ENCODE measurements at regions not wholly inside any gene's neighbourhood (a gene's known extent, or its start where the extent isn't known, plus 50 kb on each side); places are given as distances from the start of the nearest gene placed in this dataset.

DNA sequence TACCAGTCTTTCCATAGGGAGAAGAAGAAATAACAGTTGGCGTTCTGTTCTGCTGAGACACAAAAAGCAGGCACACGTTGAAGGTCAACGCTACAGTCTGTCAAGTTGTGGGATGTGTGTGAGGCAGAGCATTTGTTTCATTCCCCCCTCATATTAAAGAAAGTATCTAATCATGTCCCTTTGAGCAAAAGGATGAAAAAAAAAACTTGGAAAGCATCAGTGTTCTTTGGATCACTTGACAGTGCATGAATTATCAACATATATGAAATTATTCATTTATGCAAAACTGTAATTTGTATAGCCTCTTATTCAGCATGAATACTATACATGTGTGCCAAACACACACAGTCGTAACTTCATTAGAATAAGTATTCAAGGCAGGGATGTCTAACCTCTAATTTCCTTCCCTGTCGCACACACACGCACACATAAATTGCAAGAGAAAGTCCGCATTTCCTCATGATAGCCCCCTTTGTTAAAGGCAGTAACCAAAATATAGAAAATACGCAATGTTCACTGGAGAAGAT, 228.6 kb downstream of the RND3 start:
- H2BK20ac ChIP-seq (ENCODE audit: low read depth, low read length, poor library complexity, severe bottlenecking), result no peak overlapping the region
- H3K79me1 ChIP-seq (ENCODE audit: insufficient read depth, low read depth, low read length, poor library complexity, severe bottlenecking), result no peaks in the 10 kb centered on the region
- H3K23me2 ChIP-seq (ENCODE audit: insufficient read length, low read depth, low read length, poor library complexity, severe bottlenecking), result no peaks in the 10 kb centered on the region
- H2BK5ac ChIP-seq (ENCODE audit: insufficient read length, low read length), result no peak overlapping the region
- no peak overlapping the region for H3K18ac ChIP-seq (ENCODE audit: insufficient read length, low read depth, low read length)
- no peak overlapping the region for H2AFZ ChIP-seq (ENCODE audit: low read length)
- peaks cover 7 to 12% of the 10 kb centered on the region in 2 experiments; a peak in 3 of 4 replicates for H3K4me1 Mint-ChIP-seq
- no peak overlapping the region for H3K27ac ChIP-seq (ENCODE audit: insufficient read length, low read depth, low read length)
- H3K27ac Mint-ChIP-seq, result no peak overlapping the region
- no peaks in the 10 kb centered on the region for H3K27me3 Mint-ChIP-seq (ENCODE audit: low read depth)
- no peak overlapping the region for H4K91ac ChIP-seq (ENCODE audit: insufficient read length, low read depth, low read length)
- no peaks in the 10 kb centered on the region for H3K4me1 ChIP-seq (ENCODE audit: insufficient read depth, low read length)
- no peaks in the 10 kb centered on the region for H3K79me2 ChIP-seq (ENCODE audit: insufficient read depth, low read length)
- H4K20me1 ChIP-seq (ENCODE audit: control insufficient read depth, insufficient read depth, insufficient read length), result no peaks in the 10 kb centered on the region
- no peak overlapping the region for H3K9ac ChIP-seq (ENCODE audit: extremely low read depth, insufficient read length, low read length)
- no peak overlapping the region for H3K14ac ChIP-seq (ENCODE audit: insufficient read depth, low read length)
- no peaks in the 10 kb centered on the region for H3K27me3 ChIP-seq (ENCODE audit: insufficient read depth, low read length)
- no peak overlapping the region for H2BK15ac ChIP-seq (ENCODE audit: low read depth, low read length)
- TF ChIP-seq CTCF (conservative IDR thresholded peaks at IDR 0.05), result no peak
- no peak overlapping the region for H4K8ac ChIP-seq (replicated peaks; ENCODE audit: insufficient read length, low read depth, low read length)
- no peaks in the 10 kb centered on the region for H3K9me3 Mint-ChIP-seq
- no peak overlapping the region for H3K4me3 Mint-ChIP-seq
- H3K4ac ChIP-seq (ENCODE audit: low read depth, low read length), result no peak overlapping the region
- DNase-seq, result no peak
- H2BK12ac ChIP-seq (ENCODE audit: insufficient read length, low read depth, low read length), result no peak overlapping the region
- no peak overlapping the region for H2BK120ac ChIP-seq (ENCODE audit: low read depth, low read length, poor library complexity, severe bottlenecking)
- H3K36me3 Mint-ChIP-seq (ENCODE audit: insufficient read depth in 1 of 3, low read depth in 3 of 3), result no peaks in the 10 kb centered on the region; a peak in 1 of 7 replicates
- no peaks in the 10 kb centered on the region for H3K9me3 ChIP-seq (ENCODE audit: control insufficient read depth, low read depth, low read length)
- no peak overlapping the region for H3T11ph ChIP-seq (ENCODE audit: low read length)
- no peak overlapping the region for H4K5ac ChIP-seq (ENCODE audit: insufficient read length, low read depth, low read length)
- H3K23ac ChIP-seq (ENCODE audit: insufficient read length, low read depth, low read length), result no peak overlapping the region
- no CpG with 5 or more reads among the region's 8 CpGs for WGBS (ENCODE audit: extremely low coverage, insufficient read length, low lambda C conversion rate)
- H3K4me2 ChIP-seq (ENCODE audit: insufficient read depth, insufficient read length, low read length), result no peak overlapping the region
- no peak overlapping the region for H3K56ac ChIP-seq (ENCODE audit: insufficient read length, low read depth, low read length)
- H2AK5ac ChIP-seq (ENCODE audit: insufficient read length, low read length), result no peak overlapping the region
